SIG-M5 treated with dmso at 0.1 percent for 504 hours (cell line): ENCODE measurements at regions not wholly inside any gene's neighbourhood (a gene's known extent, or its start where the extent isn't known, plus 50 kb on each side); places are given as distances from the start of the nearest gene placed in this dataset.
"Not testable (repeated sequence)": the region's sequence is repeated elsewhere in the genome, so short reads cannot be mapped to it uniquely, and the experiment has no call there.

ENCODE experiments used
- DNase-seq: peaks from one replicate; lab custom pipeline; 2025; ENCODE audit not compliant: unreplicated experiment; lab: John Stamatoyannopoulos, UW

GRCh38 chr2:221931251-221931991 lies 359.3 kb upstream of the EPHA4 start:
- DNase-seq = no peak

GRCh38 chr2:221929259-221929658 lies 357.2 kb upstream of the EPHA4 start:
- no peak for DNase-seq

- no peak for DNase-seq
Measured at GRCh38 chr2:221926327-221926726, 354.2 kb upstream of the EPHA4 start.

DNA sequence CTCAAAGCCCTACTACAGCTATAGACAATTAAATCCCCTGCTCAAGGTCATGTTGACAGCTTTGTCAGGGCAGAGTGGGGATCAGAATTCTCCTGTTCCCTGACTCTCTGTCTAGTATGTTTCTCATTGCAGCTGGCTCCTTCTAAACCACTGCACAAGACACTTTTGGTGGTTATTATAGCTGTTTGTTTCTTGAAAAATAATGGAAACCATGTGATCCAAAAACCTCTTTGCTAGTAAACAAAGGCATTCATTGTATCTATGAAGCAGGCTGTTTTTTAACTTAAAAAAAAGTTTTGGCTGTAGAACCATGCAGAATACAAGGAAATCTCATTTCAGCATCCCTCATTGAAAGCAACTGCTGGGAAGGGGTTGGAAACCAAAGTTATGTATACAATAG lies 352.5 kb upstream of the EPHA4 start:
- DNase-seq = no peak

DNA sequence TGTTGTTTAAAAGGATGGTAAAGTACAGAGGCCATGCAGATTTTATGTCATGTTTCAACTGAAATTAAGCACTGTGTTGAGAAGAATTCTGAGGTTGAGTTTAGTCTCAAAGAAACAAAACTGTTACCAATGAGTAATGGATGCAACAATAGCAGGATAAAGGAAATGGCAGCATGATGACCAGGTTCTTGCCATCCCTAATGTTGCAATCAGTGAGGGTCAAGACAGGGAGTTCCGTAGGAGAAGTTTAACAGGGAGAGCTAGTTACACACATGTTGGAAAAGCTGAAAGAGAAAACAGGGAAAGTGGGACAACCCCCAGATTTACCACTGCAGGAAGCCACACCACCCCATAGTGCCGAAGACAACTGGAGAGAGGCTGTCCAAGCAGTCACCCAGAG lies 343.8 kb upstream of the EPHA4 start:
- no peak for DNase-seq

DNA sequence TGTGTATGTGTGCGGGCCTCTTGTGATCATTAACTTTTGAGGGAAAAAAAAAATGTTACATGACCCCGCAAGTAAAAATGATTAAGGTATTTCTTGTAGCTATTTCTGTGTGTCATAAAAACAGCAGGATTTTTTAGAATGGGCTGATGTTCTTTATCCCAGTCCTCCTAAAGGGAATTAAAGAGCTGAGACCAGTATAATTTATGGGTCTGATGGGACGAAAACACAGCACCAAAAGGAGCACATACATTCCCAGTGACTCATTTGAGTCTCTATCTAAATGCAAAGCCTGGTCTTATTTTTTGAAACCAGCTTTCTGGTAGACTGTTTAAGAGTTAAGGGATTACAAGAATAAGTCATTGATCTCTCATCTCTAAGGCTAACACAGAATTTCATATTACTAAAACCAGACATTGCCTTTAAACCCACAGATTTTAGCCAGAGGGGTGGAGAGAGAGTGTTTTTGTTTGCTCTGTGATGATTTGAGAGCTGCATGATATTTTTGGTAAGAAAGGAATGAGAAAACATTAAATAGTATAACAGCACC lies 342.3 kb upstream of the EPHA4 start:
- DNase-seq = no peak

GRCh38 chr2:221911890-221912289 lies 339.8 kb upstream of the EPHA4 start:
- DNase-seq = no peak

DNA sequence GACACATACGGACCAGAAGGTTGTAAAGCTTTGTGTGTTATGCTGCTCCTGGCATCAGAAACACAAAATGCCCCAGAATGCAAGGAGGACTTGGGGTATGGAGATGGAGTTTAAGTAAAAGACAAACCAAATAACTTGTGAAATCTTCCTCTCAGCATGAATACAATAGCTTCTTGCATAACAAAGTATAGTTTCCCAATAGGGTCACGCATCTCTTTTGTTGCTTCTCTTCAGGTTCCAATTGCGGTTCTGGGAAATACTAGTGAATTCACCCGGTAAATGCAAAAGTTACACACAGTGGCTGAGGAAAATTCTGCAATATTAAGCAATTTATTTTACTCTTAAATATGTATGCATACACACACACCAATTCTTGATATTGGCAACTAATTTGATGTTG lies 339.2 kb upstream of the EPHA4 start:
- DNase-seq = peak; percentile 1

DNA sequence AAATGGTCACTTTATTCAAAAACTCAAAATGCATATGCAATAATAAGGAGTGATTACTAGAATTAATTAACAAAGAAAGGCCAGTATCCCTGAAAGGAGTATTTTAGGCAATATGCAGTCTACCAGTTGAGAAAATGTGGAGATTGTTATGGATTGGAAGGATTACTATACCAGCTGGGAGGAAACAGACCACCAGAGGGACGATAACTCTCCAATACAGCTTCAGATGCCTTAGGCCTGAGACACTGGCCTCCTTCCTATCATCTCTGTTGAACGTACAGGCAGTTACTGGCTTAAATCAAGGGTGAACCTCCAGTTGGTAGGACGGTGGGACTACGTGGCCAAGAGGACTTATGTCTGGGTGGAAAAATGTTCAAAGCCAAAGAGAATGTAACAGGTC lies 336.4 kb upstream of the EPHA4 start:
- no peak for DNase-seq

- no peak for DNase-seq
Measured at GRCh38 chr2:221897718-221898117, 325.6 kb upstream of the EPHA4 start.

DNA sequence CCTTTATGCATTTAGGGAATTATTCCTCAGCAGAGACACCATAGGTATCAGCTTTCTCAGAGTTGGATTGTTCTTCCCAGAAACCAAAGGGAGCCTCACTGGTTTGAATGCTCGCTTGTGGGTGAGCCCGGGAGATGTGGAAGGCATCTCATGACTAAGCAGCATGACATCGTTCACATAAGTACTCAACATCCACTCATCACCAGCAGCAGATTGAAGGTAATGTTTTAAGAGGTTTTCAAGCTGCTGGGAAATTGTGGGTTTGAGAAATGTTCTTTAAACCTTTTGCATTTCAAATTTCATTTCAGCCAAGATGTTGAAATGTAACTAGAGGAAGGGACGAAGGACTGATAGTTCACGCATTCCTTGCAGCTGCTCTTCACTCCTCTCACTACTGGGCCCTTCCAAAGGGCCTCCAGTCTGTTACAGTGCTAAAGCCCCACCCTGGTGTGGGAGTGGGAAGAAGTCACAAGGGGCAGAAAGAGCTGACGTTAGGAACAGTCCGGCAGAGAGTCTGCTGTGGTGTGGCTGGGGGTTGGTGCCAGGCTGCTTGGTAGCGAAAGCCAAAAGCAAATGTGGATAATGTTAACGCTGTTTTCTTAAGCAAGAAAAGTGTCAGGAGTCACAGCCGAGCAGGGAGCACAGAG lies 324.5 kb upstream of the EPHA4 start:
- no peak for DNase-seq

DNA sequence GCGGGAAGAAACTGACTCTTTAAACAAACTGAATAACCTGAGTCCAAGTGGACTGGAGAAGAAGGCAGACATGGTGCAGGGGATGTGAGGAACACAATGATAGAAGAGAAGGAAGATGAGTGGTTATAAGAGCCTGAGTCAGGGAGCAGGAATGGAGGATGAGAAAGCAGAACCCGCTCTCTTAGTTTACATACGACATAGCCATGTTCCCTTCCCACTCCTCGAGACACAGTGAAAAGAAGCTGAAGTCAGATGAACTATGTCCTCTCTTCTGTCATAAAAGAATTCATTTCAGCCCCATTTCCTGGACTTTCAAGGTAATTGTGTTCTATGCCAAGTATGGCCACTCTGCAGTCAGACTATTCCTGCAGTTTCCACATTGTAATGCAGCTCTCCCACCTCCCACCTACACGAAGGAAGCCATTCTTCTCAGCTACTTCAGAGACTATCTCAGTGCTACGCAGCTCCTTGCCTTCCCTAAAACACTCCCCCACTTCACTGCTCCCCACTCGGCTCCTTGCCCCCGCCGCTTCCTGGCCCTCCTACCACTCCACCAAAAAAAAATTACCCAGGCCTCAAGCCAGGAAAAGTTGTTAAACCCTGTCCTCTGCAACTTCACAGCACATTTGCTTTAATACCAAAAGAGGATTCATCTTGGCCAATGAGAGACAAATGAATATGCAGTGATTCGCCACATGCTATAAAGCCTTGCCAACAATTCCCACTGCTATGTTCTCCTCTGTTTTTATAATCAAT lies 323.4 kb upstream of the EPHA4 start:
- no peak for DNase-seq

DNA sequence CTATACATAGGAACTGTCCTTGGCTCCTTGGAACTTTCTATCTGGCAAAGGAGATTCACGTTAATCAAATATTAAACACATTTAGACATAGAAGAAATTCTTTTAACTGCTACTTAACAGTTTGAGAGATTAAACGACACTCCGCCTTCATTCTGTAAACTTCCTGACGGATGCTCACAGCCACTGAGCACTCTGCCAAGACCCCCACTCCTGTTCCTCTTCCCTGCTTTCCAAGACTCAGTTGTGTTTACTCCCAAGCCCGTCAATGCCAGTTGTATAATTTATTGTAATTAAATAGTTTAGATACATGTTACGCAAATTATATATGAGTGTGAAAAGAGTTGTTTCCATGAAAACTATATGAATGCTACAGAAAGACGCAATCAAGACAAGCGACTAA lies 321.4 kb upstream of the EPHA4 start:
- DNase-seq = no peak

DNA sequence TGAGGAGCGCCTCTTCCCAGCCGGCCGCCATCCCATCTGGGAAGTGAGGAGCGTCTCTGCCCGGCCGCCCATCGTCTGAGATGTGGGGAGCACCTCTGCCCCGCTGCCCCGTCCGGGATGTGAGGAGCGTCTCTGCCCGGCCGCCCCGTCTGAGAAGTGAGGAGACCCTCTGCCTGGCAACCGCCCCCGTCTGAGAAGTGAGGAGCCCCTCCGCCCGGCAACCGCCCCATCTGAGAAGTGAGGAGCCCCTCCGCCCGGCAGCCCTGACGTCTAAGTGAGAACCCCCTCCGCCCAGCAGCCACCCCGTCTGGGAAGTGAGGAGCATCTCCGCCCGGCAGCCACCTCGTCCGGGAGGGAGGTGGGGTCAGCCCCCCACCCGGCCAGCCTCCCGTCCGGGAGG lies 319.9 kb upstream of the EPHA4 start:
- not testable (repeated sequence) for DNase-seq

GRCh38 chr2:221883976-221884375 lies 311.9 kb upstream of the EPHA4 start:
- DNase-seq = no peak

DNA sequence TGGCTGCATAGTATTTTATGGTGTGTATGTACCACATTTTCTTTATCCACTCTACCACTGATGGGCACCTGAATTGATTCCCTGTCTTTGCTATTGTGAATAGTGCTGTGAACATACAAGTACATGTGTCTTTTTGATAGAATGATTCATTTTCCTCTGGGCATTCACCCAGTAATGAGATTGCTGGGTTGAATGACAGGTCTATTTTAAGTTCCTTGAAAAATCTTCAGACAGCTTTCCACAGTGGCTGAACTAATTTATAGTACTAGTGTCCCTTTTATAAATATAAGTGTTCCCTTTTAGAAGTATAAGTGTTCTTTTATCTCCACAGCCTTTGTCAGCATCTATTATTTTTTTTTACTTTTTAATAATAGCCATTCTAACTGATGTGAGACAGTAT lies 303.9 kb upstream of the EPHA4 start:
- no peak for DNase-seq

DNA sequence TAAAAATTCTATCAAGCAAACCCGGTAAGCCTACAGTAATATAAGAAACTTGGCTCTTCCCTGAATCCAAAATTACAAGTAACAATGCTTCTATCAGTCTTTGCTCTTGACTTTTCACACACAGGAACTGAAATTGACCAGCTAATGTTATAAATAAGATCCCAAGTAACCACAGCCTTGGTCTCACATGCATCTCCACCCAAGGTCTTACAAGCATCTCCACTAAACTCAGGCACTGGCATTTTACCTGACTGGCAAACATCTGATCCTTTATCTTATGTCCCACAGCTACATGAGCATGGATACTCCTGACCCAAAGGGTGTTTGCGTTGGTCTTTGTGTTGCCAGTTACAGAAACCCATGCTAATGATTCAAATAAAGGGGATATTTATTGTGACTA lies 302.3 kb upstream of the EPHA4 start:
- DNase-seq = no peak

- DNase-seq = no peak
Measured at GRCh38 chr2:221857719-221858118, 285.6 kb upstream of the EPHA4 start.

DNA sequence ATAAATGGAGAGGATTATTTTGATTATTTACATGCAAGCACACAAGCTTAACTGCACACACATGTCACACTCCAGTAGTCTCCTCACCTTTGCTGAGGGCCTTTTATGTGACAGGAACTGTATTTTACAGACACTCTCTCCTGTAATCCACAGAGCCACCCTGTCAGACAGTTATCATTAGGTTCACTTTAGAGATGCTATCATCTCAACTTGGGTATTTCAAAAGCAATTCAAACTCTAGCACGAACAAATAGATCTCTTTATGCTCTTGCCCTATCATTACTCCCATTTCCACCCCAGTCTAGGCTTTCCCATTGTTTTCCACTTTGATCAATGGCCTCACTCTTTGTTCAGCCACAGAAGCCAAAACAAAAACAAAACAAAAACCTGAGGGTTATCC lies 281.2 kb upstream of the EPHA4 start:
- DNase-seq = no peak

GRCh38 chr2:221851531-221852045 lies 279.5 kb upstream of the EPHA4 start:
- DNase-seq = no peak

DNA sequence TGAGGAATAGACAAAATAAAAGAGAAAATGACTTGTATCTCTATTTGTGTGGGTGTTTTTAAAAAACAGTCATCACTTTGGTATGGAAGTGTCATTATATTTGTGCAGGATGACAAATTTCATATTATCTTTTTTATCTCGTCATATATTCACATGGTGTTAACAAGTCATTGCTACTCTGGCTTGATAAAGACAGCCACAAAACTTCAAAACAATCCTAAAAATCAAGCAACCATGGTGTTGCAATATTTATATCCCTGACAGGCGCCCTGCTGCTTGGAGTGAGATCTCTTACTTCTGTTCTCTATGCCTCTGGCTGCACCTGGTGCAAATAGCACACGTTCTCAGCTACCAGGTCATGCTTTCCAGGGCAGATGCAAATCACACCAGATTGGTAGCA lies 278.0 kb upstream of the EPHA4 start:
- DNase-seq = no peak

GRCh38 chr2:221848286-221848685 lies 276.2 kb upstream of the EPHA4 start:
- no peak for DNase-seq
